Kidney epithelial cell (primary cell): ENCODE measurements at regions not wholly inside any gene's neighbourhood (a gene's known extent, or its start where the extent isn't known, plus 50 kb on each side); places are given as distances from the start of the nearest gene placed in this dataset.

Source experiments
- DNase-seq: peaks from one replicate; pipeline ENCODE4 v3.0.0-alpha.2; 2010; ENCODE audit warnings: low read depth
- H3K27me3 ChIP-seq: 2 replicates; pipeline ENCODE4 v1.6.0; 2011; ENCODE audit warnings: low read length; ENCODE audit not compliant: control insufficient read depth, insufficient read depth
- H3K36me3 ChIP-seq: 2 replicates; pipeline ENCODE4 v1.5.1; 2011; ENCODE audit warnings: low read length; ENCODE audit not compliant: control insufficient read depth, insufficient read depth
- H3K4me3 ChIP-seq: 2 replicates; pipeline ENCODE4 v1.5.1; 2011; ENCODE audit warnings: low read depth, mild to moderate bottlenecking, control low read depth, low read length
- TF ChIP-seq, protein P1 (sequence below): IDR thresholded peaks from 2 replicates; pipeline ENCODE4 v1.5.1; 2011; ENCODE audit warnings: mild to moderate bottlenecking, moderate library complexity, low read length, control low read depth, inconsistent platforms; ENCODE audit not compliant: insufficient read depth, poor library complexity, severe bottlenecking

DNA sequence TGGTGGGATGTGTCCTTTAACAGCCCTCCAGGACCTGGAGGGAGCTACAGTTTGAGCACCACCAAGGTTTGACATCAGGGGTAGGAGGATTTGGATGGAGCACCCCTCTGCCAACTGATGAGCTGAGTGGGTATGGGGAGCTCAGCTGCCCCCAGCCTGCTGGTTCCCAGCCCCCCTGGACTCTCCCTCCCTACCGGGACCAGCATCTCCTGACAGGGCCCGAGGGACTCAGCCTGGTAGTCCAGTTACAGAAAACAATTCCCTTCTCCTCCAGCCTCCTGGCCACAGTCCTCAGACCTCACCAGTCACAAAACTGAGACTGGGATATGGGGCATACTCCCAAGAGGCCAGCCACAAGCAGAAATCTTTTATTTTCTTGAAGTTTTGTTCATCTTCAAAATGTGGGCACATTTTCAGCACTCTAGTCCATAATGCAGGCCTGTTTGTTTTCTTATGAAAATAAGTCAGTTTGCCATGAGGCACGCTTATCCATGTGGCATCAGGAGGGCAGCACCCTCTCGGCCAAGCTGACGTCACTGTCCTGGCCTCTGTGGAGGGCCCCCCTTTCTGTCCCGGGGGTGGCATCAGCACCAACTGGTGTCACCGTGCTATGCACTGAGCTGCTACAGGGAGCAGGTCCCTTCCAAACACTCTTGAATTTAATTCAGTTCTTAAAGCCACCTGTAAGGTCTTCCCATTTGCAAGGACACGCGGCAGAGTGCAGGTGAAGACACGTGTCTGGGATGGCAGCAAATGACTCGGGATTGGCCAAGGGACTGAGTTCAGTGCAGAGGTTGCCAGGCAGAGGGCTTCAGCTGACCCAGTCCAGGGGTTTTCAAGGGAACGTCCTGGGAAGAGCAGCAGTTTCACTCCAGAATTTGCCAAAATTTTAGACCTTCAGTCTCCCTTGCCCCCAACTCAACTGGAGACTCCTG is 187.6 kb downstream of the GADD45G start:
- TF ChIP-seq, protein P1, sequence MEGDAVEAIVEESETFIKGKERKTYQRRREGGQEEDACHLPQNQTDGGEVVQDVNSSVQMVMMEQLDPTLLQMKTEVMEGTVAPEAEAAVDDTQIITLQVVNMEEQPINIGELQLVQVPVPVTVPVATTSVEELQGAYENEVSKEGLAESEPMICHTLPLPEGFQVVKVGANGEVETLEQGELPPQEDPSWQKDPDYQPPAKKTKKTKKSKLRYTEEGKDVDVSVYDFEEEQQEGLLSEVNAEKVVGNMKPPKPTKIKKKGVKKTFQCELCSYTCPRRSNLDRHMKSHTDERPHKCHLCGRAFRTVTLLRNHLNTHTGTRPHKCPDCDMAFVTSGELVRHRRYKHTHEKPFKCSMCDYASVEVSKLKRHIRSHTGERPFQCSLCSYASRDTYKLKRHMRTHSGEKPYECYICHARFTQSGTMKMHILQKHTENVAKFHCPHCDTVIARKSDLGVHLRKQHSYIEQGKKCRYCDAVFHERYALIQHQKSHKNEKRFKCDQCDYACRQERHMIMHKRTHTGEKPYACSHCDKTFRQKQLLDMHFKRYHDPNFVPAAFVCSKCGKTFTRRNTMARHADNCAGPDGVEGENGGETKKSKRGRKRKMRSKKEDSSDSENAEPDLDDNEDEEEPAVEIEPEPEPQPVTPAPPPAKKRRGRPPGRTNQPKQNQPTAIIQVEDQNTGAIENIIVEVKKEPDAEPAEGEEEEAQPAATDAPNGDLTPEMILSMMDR: no peak
- H3K36me3 ChIP-seq: no peaks in the 10 kb centered on the region
- no peak for DNase-seq

DNA sequence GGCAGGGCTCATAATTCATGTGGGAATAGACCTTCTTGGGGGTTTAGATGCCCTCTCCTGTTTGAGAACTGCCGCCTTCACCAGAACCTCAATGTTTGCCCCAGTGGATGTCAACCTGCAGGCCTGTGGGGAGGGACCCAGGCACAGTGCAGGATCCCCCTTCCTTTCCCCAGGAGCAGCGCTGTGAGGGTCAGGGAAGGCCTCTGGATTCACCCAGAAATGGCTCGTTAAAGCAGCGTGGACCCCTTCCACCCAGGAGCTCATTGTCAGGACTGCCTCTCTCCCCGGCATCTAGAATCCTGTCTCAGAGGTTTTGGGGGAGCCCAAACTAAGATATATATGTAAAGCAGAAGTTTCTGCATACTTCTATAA is 188.3 kb downstream of the GADD45G start:
- Histone ChIP-seq H3K27me3 (peaks cover 3% of the 10 kb centered on the region), H3K36me3 (no peaks in the 10 kb centered on the region), H3K4me3 (no peak overlapping the region)
- no peak for DNase-seq
- TF ChIP-seq, protein P1: no peak

More for the DNA sequence above, 187.6 kb downstream of the GADD45G start:
- peaks cover 3% of the 10 kb centered on the region for H3K27me3 ChIP-seq
- H3K4me3 ChIP-seq: no peak overlapping the region

DNA sequence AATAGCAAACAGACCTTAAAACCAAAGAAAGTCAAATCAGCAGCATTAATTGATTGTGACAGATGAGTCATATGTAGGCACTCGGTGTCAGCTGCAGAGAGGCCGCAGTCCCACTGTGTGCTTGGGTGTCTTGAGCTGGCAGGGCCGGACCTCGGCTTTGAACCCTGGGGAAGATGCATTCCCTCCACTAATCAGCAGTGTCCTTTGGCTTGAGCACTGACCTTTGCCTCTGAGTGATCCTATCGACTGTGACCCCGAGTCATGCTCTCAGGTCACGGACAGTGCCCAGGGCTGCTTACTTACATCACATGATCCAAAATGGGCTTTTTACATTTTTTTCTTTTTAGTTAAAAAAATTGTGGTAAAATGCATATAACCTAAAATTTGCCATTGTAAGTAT is 188.7 kb downstream of the GADD45G start:
- no peak overlapping the region for H3K4me3 ChIP-seq
- TF ChIP-seq, protein P1: no peak
- H3K27me3 ChIP-seq: peaks cover 3% of the 10 kb centered on the region
- no peaks in the 10 kb centered on the region for H3K36me3 ChIP-seq
- DNase-seq: no peak

DNA sequence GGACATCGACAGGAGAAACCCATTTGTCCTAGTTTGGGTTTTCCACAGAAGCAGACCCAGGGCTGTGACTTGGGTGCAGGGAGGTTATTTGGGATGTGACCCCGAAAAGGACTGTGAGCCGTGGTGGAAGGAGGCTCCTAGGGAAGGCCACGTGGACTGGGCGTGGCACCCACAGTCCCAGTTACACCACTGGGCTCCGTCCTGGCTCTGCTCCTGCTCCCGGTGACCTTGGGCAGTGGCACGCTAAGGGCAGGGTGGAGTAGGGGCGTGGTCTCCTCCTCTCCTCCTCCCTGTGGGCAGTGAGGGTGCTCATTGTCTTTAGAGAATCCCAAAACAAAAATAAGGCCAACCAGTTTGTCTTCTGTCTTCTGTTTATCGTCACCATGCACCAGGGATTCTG is 190.1 kb downstream of the GADD45G start:
- no peak overlapping the region for H3K4me3 ChIP-seq
- no peak for DNase-seq
- H3K36me3 ChIP-seq: no peaks in the 10 kb centered on the region
- TF ChIP-seq, protein P1: no peak
- no peaks in the 10 kb centered on the region for H3K27me3 ChIP-seq

DNA sequence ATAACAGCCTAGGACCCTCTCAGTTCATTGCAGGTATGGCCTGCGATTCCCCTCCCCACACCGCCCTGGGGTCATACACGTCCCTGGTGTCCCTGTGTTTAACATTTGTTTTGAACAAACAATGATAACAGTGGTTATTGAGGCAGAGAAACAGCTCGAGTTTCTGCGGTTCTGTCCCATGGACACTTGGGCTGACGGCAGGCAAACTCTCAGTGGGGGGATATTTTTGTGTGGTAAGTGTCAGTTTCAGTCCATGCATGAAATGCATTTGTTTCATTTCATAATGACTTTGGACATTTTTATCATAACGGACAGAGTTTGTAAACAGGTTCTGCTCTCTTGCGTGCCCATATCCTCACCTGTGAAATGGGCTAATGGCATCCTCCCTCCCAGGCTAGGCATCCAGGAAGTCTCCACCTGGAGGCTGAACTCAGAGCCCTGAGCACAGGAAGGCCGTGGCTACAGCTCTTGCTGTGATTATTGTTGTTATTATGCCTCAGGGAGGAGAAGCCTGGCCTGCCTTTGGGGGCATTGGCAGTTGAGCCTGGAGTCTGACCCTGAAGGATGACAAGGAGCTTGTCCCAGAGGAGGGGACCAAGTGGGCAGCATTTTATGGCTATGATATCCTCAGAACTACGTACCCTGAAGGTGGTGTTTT is 190.9 kb downstream of the GADD45G start:
- no peak for DNase-seq
- Histone ChIP-seq H3K4me3 (no peak overlapping the region), H3K36me3 (no peaks in the 10 kb centered on the region)

More for the DNA sequence above, 190.9 kb downstream of the GADD45G start:
- no peaks in the 10 kb centered on the region for H3K27me3 ChIP-seq
- TF ChIP-seq, protein P1: no peak
